HG03442 (cell line): ENCODE measurements at regions not wholly inside any gene's neighbourhood (a gene's known extent, or its start where the extent isn't known, plus 50 kb on each side); places are given as distances from the start of the nearest gene placed in this dataset.

ENCODE experiments used
- ATAC-seq: cut with Tn5 transposase; IDR thresholded peaks from one replicate; pipeline ENCODE4 v1.9.1; 2021; ENCODE audit warnings: mild to moderate bottlenecking, moderate library complexity; ENCODE audit not compliant: unreplicated experiment

DNA sequence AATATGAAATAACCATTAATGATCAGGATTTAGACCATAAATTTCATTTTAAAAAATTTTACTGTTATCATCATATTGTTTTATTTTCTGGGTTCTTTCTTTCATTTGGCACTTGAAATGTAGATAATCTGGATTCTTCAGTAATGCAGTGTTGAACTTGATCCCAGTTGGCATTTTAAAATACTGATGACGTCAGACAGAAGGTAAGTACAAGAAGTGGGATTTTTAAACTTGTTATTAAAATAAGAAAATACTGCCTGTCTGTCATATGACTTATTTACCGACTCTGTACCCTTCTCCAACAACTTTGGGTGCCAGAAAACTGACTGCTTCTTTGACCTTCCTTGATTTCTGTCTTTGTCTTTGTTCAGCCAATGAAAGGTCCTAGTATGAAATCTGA is 415.1 kb upstream of the NEGR1 start:
- no peak for ATAC-seq

- no peak for ATAC-seq
Measured at GRCh38 chr1:72693899-72694298, 411.6 kb upstream of the NEGR1 start.

- ATAC-seq = no peak
Measured at GRCh38 chr1:72693376-72693775, 411.0 kb upstream of the NEGR1 start.

DNA sequence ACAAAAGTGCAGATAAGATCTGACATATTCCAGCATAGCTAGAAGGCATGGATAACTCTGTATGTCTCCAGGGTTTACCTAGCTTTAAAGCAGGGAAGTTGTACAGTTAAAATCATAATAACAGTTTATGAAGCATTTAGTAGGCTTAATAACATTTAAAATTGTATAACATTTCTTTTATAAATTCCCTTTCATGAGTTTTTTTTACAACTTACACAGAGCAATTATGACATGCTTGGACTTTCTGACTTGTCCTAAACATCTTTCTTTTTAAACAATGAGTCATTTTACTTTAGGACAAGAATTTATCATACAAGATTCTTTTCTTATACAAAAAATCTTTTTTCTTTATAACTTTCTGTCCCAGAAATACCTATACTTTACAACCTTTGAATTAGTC is 408.5 kb upstream of the NEGR1 start:
- no peak for ATAC-seq

DNA sequence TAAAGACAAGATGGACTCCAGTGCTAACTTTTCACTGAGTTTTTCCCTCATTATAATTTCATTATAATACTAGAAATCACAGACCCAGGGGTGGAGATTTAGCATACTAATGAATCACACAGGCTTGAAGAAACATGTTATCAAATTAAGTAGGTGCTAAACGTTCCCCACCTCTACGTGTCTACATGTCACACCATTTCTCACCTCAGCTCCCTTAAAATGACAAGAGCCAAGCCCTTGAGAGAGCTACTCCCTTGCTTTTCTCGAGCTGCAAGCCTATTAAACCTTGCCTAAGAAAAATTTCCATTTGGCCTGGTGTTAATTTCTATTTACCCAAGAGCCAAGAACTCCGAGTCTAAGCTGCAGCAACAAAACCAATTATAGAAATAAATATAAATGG is 396.3 kb upstream of the NEGR1 start:
- no peak for ATAC-seq

GRCh38 chr1:72670902-72671301 is 388.6 kb upstream of the NEGR1 start:
- no peak for ATAC-seq

DNA sequence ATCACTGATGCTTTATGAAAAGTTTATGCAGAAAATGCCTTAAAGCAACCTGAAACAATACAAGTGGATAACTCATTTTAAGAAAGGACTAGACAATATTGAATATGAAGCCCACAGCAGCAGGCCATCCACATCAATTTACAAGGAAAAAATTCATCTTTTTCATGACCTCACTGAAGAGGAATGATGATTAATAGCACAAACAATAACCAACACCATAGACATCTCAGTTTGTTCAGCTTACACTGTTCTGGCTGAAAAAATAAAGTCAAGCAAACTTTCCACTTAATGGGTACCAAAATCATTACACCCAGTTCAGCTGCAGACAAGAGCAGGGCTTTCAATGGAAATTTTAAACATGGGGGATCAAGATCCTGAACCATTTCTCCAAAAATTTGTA is 380.6 kb upstream of the NEGR1 start:
- ATAC-seq = no peak

- no peak for ATAC-seq
Measured at GRCh38 chr1:72650843-72651435, 368.6 kb upstream of the NEGR1 start.

- ATAC-seq = no peak
Measured at GRCh38 chr1:72649991-72650390, 367.7 kb upstream of the NEGR1 start.

GRCh38 chr1:72649211-72649888 is 367.0 kb upstream of the NEGR1 start:
- no peak for ATAC-seq

- no peak for ATAC-seq
Measured at GRCh38 chr1:72648465-72648864, 366.1 kb upstream of the NEGR1 start.

DNA sequence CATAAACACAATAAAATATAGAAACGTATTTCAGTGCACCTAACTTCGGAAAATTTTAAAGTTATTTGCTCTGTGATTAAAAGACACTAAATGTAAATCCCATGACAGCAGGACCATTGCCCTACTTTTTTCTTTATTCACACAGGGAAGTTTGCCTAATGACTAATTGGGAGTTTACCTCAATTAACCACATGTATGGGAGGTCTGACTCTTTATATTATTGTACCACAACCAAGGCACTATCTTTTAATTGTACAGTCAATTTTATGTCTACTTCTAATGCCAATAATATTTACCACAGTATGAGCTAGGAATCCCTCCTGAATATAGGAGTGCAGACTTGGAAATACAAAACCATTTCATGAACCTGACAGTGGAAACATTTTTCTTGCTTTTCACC is 360.8 kb upstream of the NEGR1 start:
- ATAC-seq = no peak

- ATAC-seq = no peak
Measured at GRCh38 chr1:72637593-72637992, 355.3 kb upstream of the NEGR1 start.

DNA sequence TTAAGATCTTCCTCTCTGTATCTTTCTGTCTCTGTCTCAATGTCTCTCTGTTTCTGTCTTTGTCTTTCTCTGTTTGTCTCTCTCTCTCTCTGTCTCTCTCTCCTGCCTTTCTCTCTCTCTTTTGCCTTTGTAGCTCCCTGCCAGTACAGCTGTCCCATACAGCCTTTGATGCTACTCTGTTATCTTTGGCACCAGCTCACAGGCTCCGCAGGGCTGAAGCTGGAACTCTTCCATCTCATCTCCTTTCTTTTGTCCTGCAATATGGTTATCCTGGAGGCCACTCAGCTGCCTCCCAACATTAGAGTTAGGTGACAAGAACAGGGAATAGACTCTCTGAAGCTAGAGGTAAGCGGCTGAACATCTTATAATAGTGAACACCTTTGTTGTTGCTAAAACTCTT is 354.3 kb upstream of the NEGR1 start:
- no peak for ATAC-seq

DNA sequence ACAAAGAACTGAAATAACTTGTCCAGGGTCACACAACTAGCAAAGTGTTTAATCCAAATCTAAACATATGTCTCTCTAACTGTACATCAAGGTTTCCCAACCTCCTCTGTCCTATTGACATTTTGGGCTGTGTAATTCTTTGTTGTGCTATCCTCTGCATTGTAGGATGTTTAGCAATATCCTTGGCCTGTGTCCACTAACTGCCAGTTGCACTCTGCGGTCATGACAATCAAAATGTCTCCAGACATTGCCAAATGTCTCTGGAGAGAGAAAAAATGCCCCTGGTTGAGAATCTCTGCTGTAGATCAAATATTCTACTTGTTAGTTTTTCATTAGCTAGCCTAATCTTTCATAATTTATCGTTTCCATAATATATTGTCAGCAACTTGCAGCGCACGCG is 353.4 kb upstream of the NEGR1 start:
- no peak for ATAC-seq

DNA sequence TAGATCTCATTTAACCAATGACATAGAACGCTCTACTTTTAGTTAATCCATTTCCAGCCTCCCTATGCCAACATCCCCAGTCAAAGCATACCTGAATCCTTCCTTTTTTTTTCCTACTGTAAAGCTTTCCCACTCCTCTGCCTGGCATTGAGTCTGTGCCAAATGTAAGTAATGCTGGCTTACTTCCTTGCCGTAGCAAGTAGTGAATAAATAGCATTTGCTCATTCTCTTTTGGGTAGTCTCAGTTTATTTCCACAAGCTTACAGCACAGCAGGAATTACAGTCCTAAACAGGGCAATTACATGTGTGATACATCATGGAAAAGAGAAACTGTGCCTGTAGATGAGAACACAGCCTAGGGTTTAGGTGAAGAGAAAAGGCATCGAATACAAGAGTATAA is 352.6 kb upstream of the NEGR1 start:
- no peak for ATAC-seq

DNA sequence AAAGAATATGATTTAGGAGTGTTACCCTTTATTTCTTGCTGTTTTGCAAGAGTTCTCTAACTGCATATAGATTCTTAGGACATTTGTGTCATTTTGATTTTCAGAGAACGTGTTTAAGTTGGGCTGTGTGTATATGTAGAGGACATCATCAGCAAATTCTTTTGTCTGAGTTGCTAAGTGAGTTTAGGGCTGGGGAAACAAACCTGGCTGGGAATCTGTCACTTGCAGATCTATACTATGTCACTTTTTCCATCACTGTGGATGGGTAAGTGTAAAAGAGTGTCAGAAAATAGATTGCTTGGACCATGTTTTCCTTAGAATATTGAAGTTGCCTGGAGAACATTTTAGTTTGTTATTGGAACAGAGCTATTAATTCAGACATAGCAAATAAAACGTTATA is 349.1 kb upstream of the NEGR1 start:
- no peak for ATAC-seq

GRCh38 chr1:72623299-72623708 is 341.0 kb upstream of the NEGR1 start:
- ATAC-seq = peak; percentile 91

DNA sequence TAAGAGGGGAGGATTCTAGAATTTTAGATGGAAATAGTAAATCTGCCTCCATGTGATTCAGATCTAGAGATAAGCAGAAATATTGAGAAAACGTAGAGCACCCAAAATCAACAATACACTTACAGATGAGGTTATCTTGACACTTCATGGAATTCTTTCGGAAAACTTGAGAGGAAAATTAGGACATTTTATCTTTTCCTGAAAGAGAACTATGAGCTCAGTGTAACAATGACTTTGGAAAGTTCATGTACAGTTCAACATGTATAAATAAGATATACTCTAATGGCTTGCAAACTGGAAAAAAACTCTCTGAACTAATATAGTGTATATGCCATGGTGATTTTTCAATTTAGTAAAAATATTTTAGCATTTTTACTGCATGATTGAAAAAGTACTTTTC is 338.1 kb upstream of the NEGR1 start:
- ATAC-seq = no peak

- no peak for ATAC-seq
Measured at GRCh38 chr1:72606216-72606810, 324.0 kb upstream of the NEGR1 start.

- ATAC-seq = no peak
Measured at GRCh38 chr1:72601035-72601674, 318.8 kb upstream of the NEGR1 start.

GRCh38 chr1:72586023-72586685 is 303.8 kb upstream of the NEGR1 start:
- no peak for ATAC-seq
